ENCODE measurements at regions not wholly inside any gene's neighbourhood (a gene's known extent, or its start where the extent isn't known, plus 50 kb on each side); places are given as distances from the start of the nearest gene placed in this dataset.

GRCh38 chr1:47710329-47711071, 272.7 kb downstream of the FOXD2 start (continued):
- TF ChIP-seq MAX (IDR thresholded peaks at IDR 0.05) (0 out of 2 replicates have a peak, but pooled peaks have one; percentile 11), SP2 (IDR thresholded peaks at IDR 0.05; ENCODE audit: low read length) (no peak), ASH2L (IDR thresholded peaks at IDR 0.05; ENCODE audit: low read length) (no peak), SIX5 (IDR thresholded peaks at IDR 0.05; ENCODE audit: low read depth, low read length) (no peak), CBX8 (IDR thresholded peaks at IDR 0.05; ENCODE audit: borderline replicate concordance, low read depth, low read length) (no peak), BRCA1 (IDR thresholded peaks at IDR 0.05; ENCODE audit: low read depth, low read length) (no peak), CBX5 (IDR thresholded peaks at IDR 0.05; ENCODE audit: low read depth, low read length) (no peak), BCL11A (IDR thresholded peaks at IDR 0.05; ENCODE audit: low read depth in 2 of 2, low read length in 2 of 2) (no peak), CTCF (IDR thresholded peaks at IDR 0.05; ENCODE audit: control extremely low read depth in 1 of 3, insufficient read depth in 1 of 3, low read depth in 1 of 3, low read length in 3 of 3) (peak; percentile 93 to 97 (median 97)), CEBPB (IDR thresholded peaks at IDR 0.05; ENCODE audit: low read depth, low read length) (no peak), ZNF274 (IDR thresholded peaks at IDR 0.05; ENCODE audit: borderline replicate concordance, extremely low read depth, low read length) (no peak), SP4 (IDR thresholded peaks at IDR 0.05; ENCODE audit: low read length) (no peak), RAD21 (IDR thresholded peaks at IDR 0.05 in 1 of 2, conservative IDR thresholded peaks at IDR 0.05 in 1 of 2; ENCODE audit: low read depth in 2 of 2, low read length in 2 of 2) (peak; percentile 93 to 96), SUZ12 (IDR thresholded peaks at IDR 0.05; ENCODE audit: low read length) (no peak; the same call in 1 of the 2 replicates), ATF3 (IDR thresholded peaks at IDR 0.05; ENCODE audit: insufficient read depth, low read depth, low read length) (no peak), EZH2 (IDR thresholded peaks at IDR 0.05; ENCODE audit: low read depth, low read length, severe bottlenecking) (no peak), EP300 (IDR thresholded peaks at IDR 0.05; ENCODE audit: borderline replicate concordance in 1 of 2, low read depth in 2 of 2, low read length in 2 of 2) (no peak), GABPA (IDR thresholded peaks at IDR 0.05; ENCODE audit: borderline replicate concordance, insufficient read depth, low read length) (peak; percentile 49; the same call in 1 of the 2 replicates), SRF (IDR thresholded peaks at IDR 0.05; ENCODE audit: low read depth, low read length) (no peak), CREB1 (IDR thresholded peaks at IDR 0.05) (no peak), HDAC2 (IDR thresholded peaks at IDR 0.05; ENCODE audit: borderline replicate concordance in 1 of 2, low read depth in 2 of 2, low read length in 2 of 2) (no peak)

Measured in H1 (cell line).